H9 (cell line): ENCODE measurements at regions not wholly inside any gene's neighbourhood (a gene's known extent, or its start where the extent isn't known, plus 50 kb on each side); places are given as distances from the start of the nearest gene placed in this dataset.

Experiments used
- DNase-seq: peaks from one replicate; pipeline ENCODE4 v3.0.0-alpha.2; 2017
- H2AFZ ChIP-seq: one replicate; pipeline ENCODE4 v1.6.1; 2013; ENCODE audit warnings: mild to moderate bottlenecking, low read length, control low read depth, moderate library complexity
- H2AK5ac ChIP-seq: 2 replicates; pipeline ENCODE4 v1.6.1; 2013; ENCODE audit warnings: low read length, control low read depth, mixed read lengths; ENCODE audit not compliant: insufficient read length
- H2BK120ac ChIP-seq: one replicate; pipeline ENCODE4 v1.6.1; 2013; ENCODE audit warnings: low read depth, mild to moderate bottlenecking, low read length, control low read depth, inconsistent platforms; ENCODE audit not compliant: poor library complexity, severe bottlenecking
- H2BK12ac ChIP-seq: 2 replicates; pipeline ENCODE4 v1.6.1; 2013; ENCODE audit warnings: low read length, control low read depth, mixed read lengths, low read depth; ENCODE audit not compliant: insufficient read length
- H2BK15ac ChIP-seq: 2 replicates; pipeline ENCODE4 v1.6.1; 2013; ENCODE audit warnings: low read depth, low read length, control low read depth
- H2BK20ac ChIP-seq: one replicate; pipeline ENCODE4 v1.6.1; 2013; ENCODE audit warnings: low read depth, mild to moderate bottlenecking, low read length, control low read depth, inconsistent platforms; ENCODE audit not compliant: poor library complexity, severe bottlenecking
- H2BK5ac ChIP-seq: 2 replicates; pipeline ENCODE4 v1.6.1; 2013; ENCODE audit warnings: low read length, control low read depth, mixed read lengths; ENCODE audit not compliant: insufficient read length
- H3K14ac ChIP-seq: 2 replicates; pipeline ENCODE4 v1.6.1; 2013; ENCODE audit warnings: low read length, control low read depth; ENCODE audit not compliant: insufficient read depth
- H3K18ac ChIP-seq: 2 replicates; pipeline ENCODE4 v1.6.1; 2013; ENCODE audit warnings: low read depth, mild to moderate bottlenecking, mixed read lengths, low read length, control low read depth; ENCODE audit not compliant: insufficient read length
- H3K23ac ChIP-seq: 2 replicates; pipeline ENCODE4 v1.6.1; 2013; ENCODE audit warnings: low read length, control low read depth, mixed read lengths, low read depth; ENCODE audit not compliant: insufficient read length
- H3K23me2 ChIP-seq: 2 replicates; pipeline ENCODE4 v1.6.1; 2013; ENCODE audit warnings: low read depth, mild to moderate bottlenecking, mixed read lengths, low read length, control low read depth; ENCODE audit not compliant: insufficient read length, poor library complexity, severe bottlenecking
- H3K27ac ChIP-seq: 2 replicates; pipeline ENCODE4 v1.5.1; 2013; ENCODE audit warnings: low read length, control low read depth, mixed read lengths, low read depth; ENCODE audit not compliant: insufficient read length
- H3K27me3 ChIP-seq: 2 replicates; pipeline ENCODE4 v1.6.1; 2013; ENCODE audit warnings: low read length, control low read depth, inconsistent platforms; ENCODE audit not compliant: insufficient read depth
- H3K4ac ChIP-seq: 2 replicates; pipeline ENCODE4 v1.6.1; 2013; ENCODE audit warnings: low read depth, mild to moderate bottlenecking, control low read depth, inconsistent platforms, low read length, moderate library complexity
- H3K4me1 ChIP-seq: 2 replicates; pipeline ENCODE4 v1.6.1; 2013; ENCODE audit warnings: low read length, control low read depth, inconsistent platforms; ENCODE audit not compliant: insufficient read depth
- H3K4me2 ChIP-seq: 2 replicates; pipeline ENCODE4 v1.6.1; 2013; ENCODE audit warnings: low read length, control low read depth, mixed read lengths; ENCODE audit not compliant: insufficient read length, insufficient read depth
- H3K56ac ChIP-seq: 2 replicates; pipeline ENCODE4 v1.6.1; 2013; ENCODE audit warnings: low read depth, mild to moderate bottlenecking, mixed read lengths, low read length, control low read depth; ENCODE audit not compliant: insufficient read length
- H3K79me1 ChIP-seq: 2 replicates; pipeline ENCODE4 v1.6.1; 2013; ENCODE audit warnings: low read depth, mild to moderate bottlenecking, moderate library complexity, low read length, control low read depth, inconsistent platforms; ENCODE audit not compliant: insufficient read depth, poor library complexity, severe bottlenecking
- H3K79me2 ChIP-seq: 2 replicates; pipeline ENCODE4 v1.6.1; 2013; ENCODE audit warnings: low read length, control low read depth, inconsistent platforms; ENCODE audit not compliant: insufficient read depth
- H3K9ac ChIP-seq: 2 replicates; pipeline ENCODE4 v1.6.1; 2013; ENCODE audit warnings: low read length, control low read depth, mixed read lengths; ENCODE audit not compliant: insufficient read length; ENCODE audit errors: extremely low read depth
- H3K9me3 ChIP-seq: one replicate; pipeline ENCODE4 v1.6.1; 2013; ENCODE audit warnings: low read depth, low read length, inconsistent platforms; ENCODE audit not compliant: control insufficient read depth
- H3T11ph ChIP-seq: one replicate; pipeline ENCODE4 v1.6.1; 2013; ENCODE audit warnings: mild to moderate bottlenecking, low read length, control low read depth, inconsistent platforms
- H4K20me1 ChIP-seq: one replicate; pipeline ENCODE4 v1.6.1; 2013; ENCODE audit not compliant: control insufficient read depth, insufficient read length, insufficient read depth
- H4K5ac ChIP-seq: 2 replicates; pipeline ENCODE4 v1.6.1; 2013; ENCODE audit warnings: low read depth, mild to moderate bottlenecking, mixed read lengths, low read length, control low read depth; ENCODE audit not compliant: insufficient read length
- H4K8ac ChIP-seq: replicated peaks from 2 replicates; pipeline ENCODE4 v1.6.1; 2013; ENCODE audit warnings: low read length, control low read depth, mixed read lengths, low read depth; ENCODE audit not compliant: insufficient read length
- H4K91ac ChIP-seq: 2 replicates; pipeline ENCODE4 v1.6.1; 2013; ENCODE audit warnings: low read depth, mild to moderate bottlenecking, moderate library complexity, mixed read lengths, low read length, control low read depth; ENCODE audit not compliant: insufficient read length
- H3K27ac Mint-ChIP-seq, 3 experiments: 2 replicates in 2 of 3; 3 replicates in 1 of 3; pipeline ENCODE4 v1.8.0; 2020 to 2021; ENCODE audit warnings: mixed read lengths in 3 of 3, mild to moderate bottlenecking in 1 of 3, moderate library complexity in 1 of 3
- H3K27me3 Mint-ChIP-seq: 2 replicates; pipeline ENCODE4 v1.8.0; 2021; ENCODE audit warnings: low read depth, mild to moderate bottlenecking, moderate library complexity, mixed read lengths
- H3K36me3 Mint-ChIP-seq, 3 experiments: 2 replicates in 2 of 3; 3 replicates in 1 of 3; pipeline ENCODE4 v1.8.0; 2020 to 2021; ENCODE audit warnings: low read depth in 3 of 3, mixed read lengths in 3 of 3; ENCODE audit not compliant: insufficient read depth in 1 of 3
- H3K4me1 Mint-ChIP-seq, 2 experiments: 2 replicates each; pipeline ENCODE4 v1.8.0; 2020; ENCODE audit warnings: mixed read lengths in 2 of 2
- H3K4me3 Mint-ChIP-seq, 2 experiments: 2 replicates in 1 of 2; 3 replicates in 1 of 2; pipeline ENCODE4 v1.8.0; 2020 to 2021; ENCODE audit warnings: mild to moderate bottlenecking in 2 of 2, mixed read lengths in 2 of 2, moderate library complexity in 1 of 2
- H3K9me3 Mint-ChIP-seq, 2 experiments: 2 replicates in 1 of 2; 3 replicates in 1 of 2; pipeline ENCODE4 v1.8.0; 2020; ENCODE audit warnings: mild to moderate bottlenecking in 2 of 2, mixed read lengths in 2 of 2, moderate library complexity in 1 of 2
- CTCF ChIP-seq: fragments of 200-600 bp; sonication (generic); conservative IDR thresholded peaks from 3 replicates; pipeline ENCODE4 v1.8.0; 2021; ENCODE audit warnings: antibody characterized with exemption, mild to moderate bottlenecking
- WGBS: extraction: QIAGEN DNeasy Blood & Tissue Kit; methylation state at CpG from one replicate; pipeline ENCODE4 v1.1.7; 2013; ENCODE audit warnings: missing lambda C conversion rate, low lambda C conversion rate, mixed read lengths; ENCODE audit not compliant: insufficient read length; ENCODE audit errors: extremely low coverage; 5-methylcytosine and 5-hydroxymethylcytosine counted together

GRCh38 chr7:106392590-106392989 lies 107.8 kb upstream of the NAMPT start:
- Histone ChIP-seq H4K91ac (no peak overlapping the region), H3K27me3 (no peaks in the 10 kb centered on the region), H3K14ac (no peak overlapping the region), H4K20me1 (no peaks in the 10 kb centered on the region), H4K5ac (no peak overlapping the region), H3K4me1 (peaks cover 3% of the 10 kb centered on the region; the same call in 1 of the 2 replicates), H3K79me1 (no peaks in the 10 kb centered on the region), H3K9ac (no peak overlapping the region), H3K18ac (no peak overlapping the region), H3K4ac (no peak overlapping the region), H2AK5ac (no peak overlapping the region), H3K23ac (no peak overlapping the region), H2BK120ac (no peak overlapping the region), H3K4me2 (no peak overlapping the region), H2AFZ (no peak overlapping the region), H2BK15ac (no peak overlapping the region), H2BK20ac (no peak overlapping the region), H3K79me2 (no peaks in the 10 kb centered on the region), H2BK5ac (no peak overlapping the region), H4K8ac (no peak overlapping the region), H3K23me2 (no peaks in the 10 kb centered on the region), H3K56ac (no peak overlapping the region), H3T11ph (no peak overlapping the region), H3K27ac (no peak overlapping the region), H3K9me3 (no peaks in the 10 kb centered on the region), H2BK12ac (no peak overlapping the region)
- H3K27me3 Mint-ChIP-seq: no peaks in the 10 kb centered on the region
- H3K4me1 Mint-ChIP-seq: peaks cover 8 to 12% of the 10 kb centered on the region in 2 experiments
- peaks cover 0 to 3% of the 10 kb centered on the region in 2 experiments; a peak in 2 of 5 replicates for H3K9me3 Mint-ChIP-seq
- no peak overlapping the region for H3K27ac Mint-ChIP-seq
- no peak for DNase-seq
- H3K4me3 Mint-ChIP-seq: no peak overlapping the region
- no peak for TF ChIP-seq CTCF
- peaks cover 0 to 4% (median 0%) of the 10 kb centered on the region in 3 experiments; a peak in 2 of 7 replicates for H3K36me3 Mint-ChIP-seq
- no CpG with 5 or more reads among the region's 2 CpGs for WGBS
